ENCODE measurements at regions not wholly inside any gene's neighbourhood (a gene's known extent, or its start where the extent isn't known, plus 50 kb on each side); places are given as distances from the start of the nearest gene placed in this dataset.

DNA sequence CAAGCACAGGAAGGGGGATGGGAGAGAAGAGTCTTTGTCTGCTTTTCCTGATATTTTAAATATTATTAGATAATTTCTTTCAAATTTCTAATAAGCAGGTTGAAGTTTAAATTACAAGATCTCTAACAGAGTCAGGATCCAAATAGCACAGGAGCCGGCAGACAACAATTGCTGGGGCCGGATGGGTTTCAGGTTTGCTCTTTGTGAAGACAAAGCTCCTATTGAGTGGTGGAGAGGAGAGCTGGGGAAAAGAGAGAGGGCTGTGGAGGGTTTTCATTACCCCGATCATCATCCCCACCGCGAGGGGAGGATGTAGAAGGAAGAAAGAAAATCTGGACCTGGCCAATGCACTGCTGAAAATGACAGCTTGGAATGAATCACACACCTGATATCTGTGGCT lies 197.3 kb downstream of the SOX9 start:
- TF ChIP-seq EHMT2 (IDR thresholded peaks at IDR 0.05; ENCODE audit: low read depth) (no peak), NR3C1 (IDR thresholded peaks at IDR 0.05) (no peak), KDM5A (IDR thresholded peaks at IDR 0.05) (no peak)
- TF ChIP-seq, protein P1, sequence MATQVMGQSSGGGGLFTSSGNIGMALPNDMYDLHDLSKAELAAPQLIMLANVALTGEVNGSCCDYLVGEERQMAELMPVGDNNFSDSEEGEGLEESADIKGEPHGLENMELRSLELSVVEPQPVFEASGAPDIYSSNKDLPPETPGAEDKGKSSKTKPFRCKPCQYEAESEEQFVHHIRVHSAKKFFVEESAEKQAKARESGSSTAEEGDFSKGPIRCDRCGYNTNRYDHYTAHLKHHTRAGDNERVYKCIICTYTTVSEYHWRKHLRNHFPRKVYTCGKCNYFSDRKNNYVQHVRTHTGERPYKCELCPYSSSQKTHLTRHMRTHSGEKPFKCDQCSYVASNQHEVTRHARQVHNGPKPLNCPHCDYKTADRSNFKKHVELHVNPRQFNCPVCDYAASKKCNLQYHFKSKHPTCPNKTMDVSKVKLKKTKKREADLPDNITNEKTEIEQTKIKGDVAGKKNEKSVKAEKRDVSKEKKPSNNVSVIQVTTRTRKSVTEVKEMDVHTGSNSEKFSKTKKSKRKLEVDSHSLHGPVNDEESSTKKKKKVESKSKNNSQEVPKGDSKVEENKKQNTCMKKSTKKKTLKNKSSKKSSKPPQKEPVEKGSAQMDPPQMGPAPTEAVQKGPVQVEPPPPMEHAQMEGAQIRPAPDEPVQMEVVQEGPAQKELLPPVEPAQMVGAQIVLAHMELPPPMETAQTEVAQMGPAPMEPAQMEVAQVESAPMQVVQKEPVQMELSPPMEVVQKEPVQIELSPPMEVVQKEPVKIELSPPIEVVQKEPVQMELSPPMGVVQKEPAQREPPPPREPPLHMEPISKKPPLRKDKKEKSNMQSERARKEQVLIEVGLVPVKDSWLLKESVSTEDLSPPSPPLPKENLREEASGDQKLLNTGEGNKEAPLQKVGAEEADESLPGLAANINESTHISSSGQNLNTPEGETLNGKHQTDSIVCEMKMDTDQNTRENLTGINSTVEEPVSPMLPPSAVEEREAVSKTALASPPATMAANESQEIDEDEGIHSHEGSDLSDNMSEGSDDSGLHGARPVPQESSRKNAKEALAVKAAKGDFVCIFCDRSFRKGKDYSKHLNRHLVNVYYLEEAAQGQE (IDR thresholded peaks at IDR 0.05) = no peak
- TF ChIP-seq, protein P2, sequence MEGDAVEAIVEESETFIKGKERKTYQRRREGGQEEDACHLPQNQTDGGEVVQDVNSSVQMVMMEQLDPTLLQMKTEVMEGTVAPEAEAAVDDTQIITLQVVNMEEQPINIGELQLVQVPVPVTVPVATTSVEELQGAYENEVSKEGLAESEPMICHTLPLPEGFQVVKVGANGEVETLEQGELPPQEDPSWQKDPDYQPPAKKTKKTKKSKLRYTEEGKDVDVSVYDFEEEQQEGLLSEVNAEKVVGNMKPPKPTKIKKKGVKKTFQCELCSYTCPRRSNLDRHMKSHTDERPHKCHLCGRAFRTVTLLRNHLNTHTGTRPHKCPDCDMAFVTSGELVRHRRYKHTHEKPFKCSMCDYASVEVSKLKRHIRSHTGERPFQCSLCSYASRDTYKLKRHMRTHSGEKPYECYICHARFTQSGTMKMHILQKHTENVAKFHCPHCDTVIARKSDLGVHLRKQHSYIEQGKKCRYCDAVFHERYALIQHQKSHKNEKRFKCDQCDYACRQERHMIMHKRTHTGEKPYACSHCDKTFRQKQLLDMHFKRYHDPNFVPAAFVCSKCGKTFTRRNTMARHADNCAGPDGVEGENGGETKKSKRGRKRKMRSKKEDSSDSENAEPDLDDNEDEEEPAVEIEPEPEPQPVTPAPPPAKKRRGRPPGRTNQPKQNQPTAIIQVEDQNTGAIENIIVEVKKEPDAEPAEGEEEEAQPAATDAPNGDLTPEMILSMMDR (IDR thresholded peaks at IDR 0.05) = no peak
